Kidney capillary endothelial cell (primary cell): ENCODE measurements at regions not wholly inside any gene's neighbourhood (a gene's known extent, or its start where the extent isn't known, plus 50 kb on each side); places are given as distances from the start of the nearest gene placed in this dataset.

Source experiments
- DNase-seq: peaks from one replicate; pipeline ENCODE4 v3.0.0-alpha.2; 2018; ENCODE audit warnings: low spot score

DNA sequence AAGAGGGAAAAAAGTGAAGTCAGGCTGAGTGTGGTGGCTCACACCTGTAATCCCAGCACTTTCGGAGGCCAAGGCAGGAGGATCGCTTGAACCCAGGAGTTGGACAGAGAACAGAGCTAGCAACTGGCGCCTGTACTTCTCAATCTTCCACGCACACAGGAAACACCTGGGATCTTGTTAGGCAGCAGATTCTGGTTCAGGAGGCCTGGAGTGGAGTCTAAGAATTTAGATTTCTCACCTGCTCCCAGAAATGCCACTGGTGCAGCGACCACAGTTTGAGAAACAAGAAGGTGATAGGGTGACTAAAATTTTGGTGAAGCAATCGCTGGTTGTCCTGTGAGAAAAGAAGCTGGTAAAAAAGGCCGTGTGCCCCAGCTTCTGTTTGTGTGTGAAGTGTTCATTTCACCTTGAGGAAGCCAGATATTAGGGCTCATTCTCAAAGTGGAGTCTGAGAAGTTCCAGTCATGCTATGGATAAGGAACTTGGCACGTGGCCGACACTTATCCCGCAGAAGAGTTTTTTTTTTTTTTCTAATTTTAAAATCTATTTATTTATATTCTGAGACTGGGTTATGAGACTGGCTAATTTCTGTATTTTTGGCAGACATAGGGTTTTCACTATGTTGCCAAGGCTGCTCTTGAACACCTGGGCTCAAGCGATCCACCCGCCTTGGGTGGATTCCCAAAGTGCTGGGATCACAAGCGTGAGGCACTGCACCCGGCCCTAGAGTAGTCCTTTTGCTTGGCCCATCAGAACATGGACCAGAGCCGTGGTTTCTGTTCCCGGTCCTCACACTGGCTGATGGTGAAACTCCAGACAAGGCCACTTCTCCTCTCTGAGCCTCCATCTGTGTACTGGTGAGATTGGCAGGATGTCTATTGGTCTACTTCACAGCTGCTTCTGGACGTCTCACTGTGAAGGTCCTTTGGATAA is 324.6 kb upstream of the PROK2 start:
- DNase-seq, result no peak

DNA sequence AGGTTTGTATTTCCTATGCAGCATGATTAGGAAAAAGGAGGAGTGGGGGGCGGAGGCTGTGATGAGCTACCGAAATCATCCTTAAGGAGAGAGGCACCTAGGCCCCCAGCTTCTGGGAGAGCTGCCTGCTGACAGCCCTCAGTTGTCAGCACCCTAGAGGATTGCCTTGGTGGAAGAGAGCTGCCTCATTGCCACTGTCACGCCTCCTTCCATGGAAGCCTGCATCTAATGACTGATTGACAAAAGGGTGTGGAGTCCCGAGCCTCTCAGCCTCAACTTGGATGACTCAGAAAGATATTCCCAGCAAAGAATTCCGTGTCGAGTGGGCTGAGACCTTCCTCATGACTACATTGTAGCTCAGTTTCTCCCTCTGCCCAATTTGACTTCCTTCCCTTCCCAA is 320.4 kb upstream of the PROK2 start:
- no peak for DNase-seq

DNA sequence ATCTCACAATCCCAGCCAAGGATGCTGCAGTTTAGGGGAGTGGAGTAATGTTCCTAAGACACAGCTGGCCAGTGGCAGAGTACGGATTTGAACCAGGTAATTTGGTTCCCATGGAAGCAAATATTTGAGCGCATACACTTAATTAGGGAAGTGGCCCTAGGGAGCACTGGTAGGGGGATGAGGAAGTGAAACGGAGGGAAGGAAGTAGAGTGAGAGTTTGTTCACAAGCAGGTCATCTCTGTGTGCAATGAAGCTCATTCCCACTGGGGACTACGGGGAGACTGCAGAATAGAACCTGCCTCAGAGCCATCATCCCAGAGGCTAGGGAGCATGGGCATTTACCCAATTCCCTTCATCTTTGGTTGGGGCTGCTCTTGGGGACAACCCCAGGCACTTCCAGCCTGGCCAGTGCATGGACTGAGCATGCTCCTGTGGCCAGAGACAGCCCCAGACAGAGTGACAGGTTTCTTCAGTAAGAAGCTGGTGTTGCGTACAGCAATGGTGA is 317.2 kb upstream of the PROK2 start:
- no peak for DNase-seq

DNA sequence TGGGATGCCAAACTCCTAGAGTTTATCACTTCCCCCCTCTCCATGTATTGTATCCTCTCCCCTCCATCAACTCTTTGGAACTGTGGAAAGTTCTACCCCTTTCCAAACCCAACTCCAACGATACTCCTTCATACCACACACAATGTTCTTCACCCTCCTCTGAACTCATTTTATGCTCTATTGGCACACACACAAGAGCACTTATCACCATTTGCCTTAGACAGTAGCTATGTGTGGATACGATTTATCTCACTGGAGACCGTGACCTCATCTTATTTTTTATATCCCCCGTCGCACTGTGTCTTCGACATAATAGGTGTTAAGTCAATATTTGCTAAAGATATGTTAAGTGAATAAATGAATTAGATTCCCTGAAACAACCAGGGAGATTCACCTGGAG is 316.5 kb upstream of the PROK2 start:
- DNase-seq, result no peak

DNA sequence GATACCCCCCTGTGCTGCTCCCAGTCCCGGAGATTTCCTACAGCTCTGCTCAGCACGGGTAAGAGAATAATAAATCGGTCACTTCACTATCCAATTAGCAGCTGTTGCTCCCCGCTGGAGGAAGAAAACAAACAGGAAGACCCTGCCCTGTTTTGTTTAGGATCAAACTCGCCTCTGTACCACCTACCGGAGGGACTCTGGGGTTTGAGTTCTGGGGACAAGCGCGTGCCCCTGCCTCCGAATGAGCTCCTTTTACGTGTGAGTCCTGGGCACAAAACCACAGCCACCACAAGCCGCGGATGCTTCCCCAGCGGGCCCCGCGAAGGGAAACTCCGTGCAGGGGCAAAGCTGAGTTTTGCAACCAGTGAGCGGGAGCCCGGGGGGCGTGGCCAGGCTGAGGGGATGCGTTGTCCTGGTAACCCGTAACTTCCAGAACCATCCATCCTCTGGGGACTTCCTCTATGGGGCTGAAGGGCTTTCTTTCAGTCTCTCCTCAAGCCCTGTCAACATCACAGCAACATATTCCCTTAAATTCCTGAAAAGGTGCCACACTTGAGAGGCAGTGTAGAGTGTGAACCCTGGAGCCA is 315.7 kb upstream of the PROK2 start:
- DNase-seq, result peak; percentile 26

DNA sequence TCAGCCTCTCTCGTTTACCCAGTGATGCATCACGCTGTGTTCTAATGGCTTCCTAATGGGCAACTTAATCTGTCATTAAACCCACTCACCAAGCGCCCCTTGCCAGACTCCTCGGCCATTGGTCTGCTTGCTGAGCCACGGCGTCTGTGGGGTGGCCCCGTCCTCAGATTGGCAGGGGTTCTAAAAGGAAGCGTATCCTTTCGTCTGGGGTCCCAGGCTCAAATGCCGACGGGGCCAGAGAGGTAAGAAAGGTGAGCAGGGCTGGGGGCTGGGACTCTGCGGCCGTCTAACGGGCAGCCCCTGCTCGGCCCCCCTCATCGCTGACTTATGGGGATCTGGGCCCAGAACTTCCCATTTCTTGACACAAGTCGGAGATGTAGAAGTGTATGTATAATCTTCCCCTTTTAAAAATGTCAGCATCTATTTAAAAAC is 315.1 kb upstream of the PROK2 start:
- no peak for DNase-seq

DNA sequence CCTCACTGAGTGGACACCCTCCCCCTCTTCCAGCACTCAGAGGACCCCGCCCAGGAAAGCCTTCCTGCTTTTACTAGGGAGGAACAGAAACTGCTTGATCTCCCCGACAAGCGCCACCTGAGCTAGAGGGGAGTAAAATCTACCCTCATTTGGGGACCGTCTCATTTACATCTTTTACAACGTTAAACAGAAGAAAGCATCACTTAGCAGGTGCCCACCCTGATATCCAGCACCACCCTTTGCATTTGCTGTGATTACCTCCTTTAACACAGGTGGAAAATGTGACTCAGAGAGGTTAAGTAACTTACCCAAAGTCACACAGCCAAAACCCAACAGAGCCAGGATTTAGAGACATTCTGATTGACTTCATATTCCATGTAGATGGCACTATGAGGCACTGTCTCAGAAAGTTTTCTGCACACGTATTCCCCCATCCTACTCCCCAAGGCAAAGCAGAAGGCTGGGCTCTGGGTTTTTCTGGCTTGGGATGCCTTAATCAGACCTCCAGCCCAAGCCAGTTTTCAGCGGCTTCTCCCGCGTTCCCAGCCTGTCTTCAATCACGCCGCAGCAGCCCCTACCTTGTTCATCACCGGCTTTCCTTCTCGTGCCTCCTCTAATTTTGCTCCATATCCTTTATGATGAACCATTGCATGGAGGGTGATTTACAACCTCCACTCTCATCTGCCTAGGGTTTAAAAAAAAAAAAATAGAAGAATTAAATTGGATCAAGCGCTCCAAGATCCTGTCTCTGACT is 314.6 kb upstream of the PROK2 start:
- DNase-seq, result no peak

DNA sequence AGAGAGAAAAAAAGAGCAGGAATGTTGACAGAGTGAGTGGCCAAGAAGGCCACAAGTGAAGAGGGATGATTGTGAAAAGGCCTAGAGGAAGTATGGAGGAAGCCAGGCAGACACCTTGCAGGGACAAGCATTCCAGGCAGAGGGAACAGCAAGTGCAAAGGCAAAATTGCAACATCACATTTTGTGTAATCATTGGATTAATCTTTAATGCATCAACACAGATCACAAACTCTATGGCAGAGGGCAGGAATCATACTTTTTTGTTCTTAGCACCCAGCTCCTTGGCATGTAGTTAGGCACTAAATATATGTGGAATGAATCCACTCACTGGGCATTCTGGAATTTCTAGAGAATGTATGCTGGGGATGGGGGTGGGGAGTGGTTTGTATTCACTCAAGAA is 312.1 kb upstream of the PROK2 start:
- no peak for DNase-seq

DNA sequence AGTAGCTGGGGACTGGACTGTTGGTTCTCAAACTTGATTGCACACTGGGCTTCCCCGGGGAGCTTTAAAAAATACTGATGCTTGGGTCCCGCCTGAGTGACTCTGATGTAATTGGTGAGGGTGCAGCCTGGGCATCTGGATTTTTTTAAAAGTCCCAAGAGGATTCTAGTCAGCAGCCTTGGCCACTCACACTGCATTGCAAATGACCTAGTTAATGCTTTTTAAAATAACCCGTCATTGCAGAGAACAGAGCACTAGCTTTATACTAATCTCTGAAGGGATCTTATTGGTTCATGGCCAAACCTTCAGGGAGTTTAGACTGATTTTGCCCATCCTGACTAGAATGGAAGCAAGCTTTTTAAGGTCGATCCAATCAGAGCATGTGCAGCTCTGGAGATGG is 310.6 kb upstream of the PROK2 start:
- DNase-seq, result no peak

DNA sequence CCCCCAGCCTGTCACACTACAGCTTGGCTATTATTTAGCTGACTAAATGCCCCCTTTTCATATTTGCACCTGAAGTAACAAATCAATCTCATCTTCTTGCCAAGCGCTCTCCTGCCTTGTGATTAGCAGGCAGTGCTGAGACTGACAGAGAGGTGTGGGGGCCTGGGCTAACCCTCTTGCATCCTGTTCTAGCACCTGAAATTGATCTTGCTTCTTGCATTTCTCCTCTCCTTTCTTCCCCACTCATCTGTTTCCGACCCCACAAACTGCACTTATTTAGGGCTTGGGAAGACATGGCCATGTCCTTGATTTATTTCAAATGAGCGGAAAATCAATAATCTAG is 309.0 kb upstream of the PROK2 start:
- no peak for DNase-seq

DNA sequence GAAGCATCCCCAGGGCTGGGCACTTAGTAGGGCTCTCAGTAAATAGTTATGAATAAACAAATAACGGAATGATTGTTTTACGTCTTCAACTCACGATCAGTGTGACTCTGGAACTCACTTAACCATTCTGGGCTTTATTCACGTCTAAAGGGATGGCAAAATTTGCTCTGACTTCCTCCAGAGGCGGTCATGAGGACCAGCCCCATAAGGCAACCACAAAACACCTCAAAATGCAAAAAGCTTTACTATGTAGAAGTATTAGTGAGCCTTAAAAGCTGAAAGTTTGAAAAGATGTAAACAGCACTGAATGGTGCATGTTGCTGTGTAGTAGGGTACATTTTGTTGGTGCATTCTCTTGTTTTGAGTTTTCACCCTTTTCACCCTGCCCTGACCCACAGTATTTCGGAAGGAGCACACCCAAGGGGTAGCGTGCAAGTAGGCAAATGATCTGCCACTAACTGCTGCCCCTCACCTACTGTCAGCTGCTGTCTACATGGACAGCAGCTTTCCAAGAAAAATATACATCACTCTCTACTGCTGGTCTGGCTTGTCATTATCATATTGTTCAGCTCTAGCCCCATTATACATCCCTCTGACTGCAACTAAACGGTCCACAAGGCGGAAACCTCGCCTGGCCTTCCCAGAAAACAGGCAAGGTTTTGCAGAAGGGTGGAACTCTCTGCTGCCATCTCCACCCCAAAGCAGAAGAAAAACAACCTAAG is 308.5 kb upstream of the PROK2 start:
- no peak for DNase-seq

DNA sequence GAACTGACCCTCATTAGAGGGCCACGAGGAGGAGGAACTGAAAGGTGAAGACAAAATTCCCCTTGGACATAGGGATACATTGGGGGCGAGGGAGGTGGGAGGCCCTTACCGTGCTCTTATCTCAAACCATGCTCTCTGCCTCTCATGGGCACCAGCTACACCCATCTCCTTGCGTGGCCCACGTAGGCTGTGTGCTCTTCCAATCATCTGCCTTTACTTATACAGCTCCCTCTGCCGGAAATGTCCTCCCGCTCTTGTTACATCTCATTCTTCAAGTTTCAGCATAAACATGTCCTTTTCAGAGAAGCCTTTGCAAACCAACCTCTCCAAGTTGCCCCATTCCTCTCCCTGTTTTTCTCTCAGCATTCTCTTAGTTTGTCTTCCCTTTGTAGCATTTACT is 307.8 kb upstream of the PROK2 start:
- no peak for DNase-seq

DNA sequence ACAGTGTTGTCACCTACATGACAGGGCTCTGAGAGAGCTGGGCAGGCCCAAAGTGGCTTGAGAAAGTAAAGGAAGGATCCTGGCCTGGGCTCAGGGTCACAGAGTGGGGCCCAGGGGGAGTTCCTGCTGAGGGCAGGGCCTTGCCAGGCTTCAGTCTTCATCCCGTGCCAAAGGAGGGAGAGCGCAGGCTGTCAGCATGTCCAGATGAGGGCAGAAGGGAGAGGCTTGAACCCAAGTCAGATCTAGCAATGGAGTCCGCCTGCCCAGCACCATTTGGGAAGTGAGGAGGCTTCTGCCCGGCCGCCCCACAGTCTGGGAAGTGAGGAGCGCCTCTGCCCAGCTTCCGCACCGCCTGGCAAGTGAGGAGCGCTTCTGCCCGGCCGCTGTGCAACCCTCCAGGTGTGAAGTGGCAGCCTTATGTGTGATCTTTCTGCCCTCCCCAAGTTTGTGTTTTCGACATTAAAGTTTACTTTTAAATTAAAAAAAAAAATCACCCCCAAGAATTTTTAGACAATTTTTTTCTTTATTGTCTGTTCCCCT is 303.6 kb upstream of the PROK2 start:
- no peak for DNase-seq

DNA sequence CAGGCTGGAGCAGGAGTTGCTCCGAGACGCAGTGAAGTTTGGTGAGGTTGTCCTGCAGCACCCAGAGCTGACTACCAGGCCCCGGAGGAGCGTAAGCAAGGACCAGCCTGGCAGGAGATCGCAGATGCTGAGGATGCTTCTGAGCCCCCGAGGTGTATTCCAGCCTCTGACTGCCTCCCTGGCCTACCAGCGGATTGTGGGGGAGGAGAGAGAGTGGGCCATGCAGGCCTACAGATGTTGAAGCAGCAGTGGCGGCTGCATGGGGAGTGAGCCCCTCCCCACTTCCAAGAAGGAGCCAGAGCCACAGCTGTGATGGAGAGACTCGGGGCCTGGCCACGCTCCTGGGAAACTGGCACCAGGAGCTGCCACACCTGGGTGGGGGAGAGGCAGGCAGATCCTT is 302.5 kb upstream of the PROK2 start:
- no peak for DNase-seq

DNA sequence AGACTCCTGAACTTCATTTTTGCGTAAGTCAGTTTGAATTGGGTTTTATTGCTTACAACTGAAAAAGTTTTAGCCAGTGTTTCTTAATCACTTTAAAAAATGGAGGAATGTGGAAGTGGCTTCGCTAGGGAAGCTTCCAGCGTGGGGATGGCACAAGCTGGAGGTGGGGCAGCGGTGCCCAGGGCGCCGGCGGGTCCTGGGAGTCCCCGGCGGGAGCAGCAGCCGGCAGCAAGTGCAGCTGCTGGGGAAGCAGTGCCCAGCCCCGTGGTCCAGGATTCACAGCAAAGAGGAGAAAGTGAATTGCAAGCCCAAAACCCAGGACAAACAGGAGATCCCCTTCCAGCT is 301.8 kb upstream of the PROK2 start:
- no peak for DNase-seq

DNA sequence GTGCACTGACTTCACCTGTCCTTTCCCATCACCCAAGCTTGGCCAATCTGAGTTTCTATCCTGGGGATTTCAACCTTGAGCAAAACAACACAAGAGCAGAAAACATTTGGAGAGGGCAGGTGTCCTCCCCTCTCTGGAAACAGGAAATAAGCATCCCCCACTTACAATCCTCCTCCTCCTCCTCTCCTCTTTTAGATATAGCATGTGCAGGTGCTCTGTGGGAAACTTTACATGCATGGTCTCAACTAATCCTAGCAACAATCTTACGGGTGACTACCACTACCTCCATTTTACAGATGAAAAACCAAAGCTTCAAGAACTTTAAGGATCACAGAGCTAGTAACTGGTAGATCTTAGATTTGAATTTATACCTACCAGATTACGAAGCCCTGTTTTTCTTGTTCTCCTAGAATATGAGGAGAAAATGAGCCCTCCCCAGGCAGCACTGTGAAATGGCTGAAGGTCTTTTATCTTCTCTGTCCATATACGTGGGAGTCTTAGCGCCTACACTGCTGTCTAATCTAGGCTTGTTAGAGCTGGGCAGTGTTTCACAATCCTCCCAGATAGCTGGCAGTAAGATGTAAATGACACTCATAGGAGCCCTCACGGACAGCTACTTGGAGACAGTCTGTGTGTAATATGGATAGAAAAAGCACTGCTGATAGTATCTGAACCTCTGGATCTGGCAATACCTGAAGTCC is 301.2 kb upstream of the PROK2 start:
- DNase-seq, result no peak

DNA sequence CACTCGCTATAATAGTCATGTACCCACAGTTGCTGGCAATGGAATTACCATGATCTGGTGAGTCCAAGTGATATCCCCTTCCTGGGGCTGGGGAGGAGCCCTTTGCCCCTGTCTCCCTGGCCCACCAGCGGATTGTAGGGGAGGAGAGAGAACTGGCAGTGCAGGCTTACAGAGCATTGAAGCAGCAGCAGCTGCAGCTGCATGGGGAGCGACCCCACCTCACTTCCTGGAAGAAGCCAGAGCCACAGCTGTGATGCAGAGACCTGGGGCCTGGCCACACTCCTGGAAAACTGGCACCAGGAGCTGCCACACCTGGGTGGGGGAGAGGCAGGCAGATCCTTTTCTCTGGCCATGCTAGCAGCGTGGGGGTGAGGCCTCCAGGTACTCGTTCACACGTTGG is 300.1 kb upstream of the PROK2 start:
- no peak for DNase-seq

DNA sequence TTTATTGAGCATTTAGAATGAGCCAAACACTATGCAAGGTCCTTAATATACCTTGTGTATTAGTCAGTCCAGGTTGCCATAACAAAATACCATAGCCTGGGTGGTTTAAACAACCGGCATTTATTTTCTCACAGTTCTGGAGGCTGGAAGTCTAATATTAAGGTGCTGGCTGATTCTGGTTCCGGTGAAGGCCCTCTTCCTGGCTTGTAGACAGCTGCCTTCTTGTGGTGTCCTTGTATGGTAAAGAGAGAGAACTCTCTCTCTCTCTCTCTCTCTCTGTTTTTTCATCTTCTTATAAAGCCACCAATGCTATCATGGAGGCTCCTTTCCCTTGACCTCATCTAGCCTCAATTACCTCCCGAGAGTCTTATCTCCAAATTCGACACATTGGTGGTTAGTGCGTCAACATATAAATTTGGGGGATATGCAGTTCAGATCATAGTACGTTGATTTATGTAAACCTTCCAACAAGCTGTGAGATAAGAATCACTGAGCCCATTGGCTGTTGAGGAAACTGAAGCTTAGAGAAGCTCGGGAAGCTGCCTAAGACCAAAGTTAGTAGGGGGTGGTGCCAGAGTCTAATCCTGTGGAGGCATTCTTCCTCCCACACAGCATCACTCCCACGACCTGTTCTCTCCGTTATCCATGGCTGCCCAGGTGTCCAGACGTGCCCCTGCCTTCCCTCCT is 298.0 kb upstream of the PROK2 start:
- DNase-seq, result no peak

DNA sequence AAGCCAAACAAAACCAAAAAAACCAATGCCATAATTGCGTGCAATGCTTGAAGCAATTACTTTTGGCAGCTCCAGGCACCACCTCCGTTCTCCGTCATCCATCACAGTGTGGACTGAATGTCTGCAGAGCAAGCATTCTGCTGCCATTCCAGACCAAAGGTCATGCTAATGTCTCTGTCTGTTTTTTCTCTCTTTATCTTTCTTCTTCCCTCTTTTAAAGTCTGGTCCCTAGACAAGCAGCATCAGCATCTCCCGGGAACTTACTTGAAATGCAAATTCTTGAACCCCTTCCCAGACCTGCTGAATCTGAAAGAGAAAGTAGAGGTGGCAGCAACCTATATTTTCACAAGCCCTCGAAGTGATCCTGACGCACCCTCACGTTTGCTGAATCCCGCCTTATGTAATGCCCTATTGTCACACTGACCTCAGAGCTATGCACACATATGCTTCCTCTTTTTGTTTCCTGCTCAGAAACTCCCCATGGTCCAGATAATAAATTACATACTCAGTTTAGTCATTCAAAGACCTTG is 297.3 kb upstream of the PROK2 start:
- peak; percentile 80 for DNase-seq

DNA sequence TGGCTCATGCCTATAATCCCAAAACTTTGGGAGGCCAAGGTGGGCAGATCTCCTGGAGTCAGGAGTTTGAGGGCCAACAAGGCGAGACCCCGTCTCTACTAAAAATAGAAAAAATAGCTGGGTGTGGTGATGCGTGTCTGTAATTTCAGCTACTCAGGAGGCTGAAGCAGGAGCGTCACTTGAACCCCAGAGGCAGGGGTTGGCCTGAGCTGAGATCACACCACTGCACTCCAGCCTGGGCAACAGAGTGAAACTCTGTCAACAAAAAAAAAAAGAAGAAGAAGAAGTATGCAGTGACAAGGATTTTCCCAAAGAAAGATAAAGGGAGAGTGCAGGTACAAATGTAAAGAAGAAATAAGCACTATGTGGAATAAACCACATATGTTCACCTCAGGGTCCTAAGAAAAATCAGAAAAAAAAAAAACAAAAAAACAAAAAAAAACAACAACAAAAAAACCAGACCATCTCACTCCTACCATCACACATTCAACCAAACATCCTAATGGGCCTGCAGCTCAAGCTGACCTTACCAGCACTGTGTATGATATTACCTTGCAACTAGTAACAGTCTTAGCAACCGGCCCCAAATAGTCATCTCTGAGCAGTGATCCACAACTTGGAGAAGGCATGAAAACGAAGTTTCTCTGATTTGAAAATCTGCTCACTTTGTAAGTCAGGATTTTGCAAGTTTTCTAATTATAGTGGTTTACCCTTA is 296.7 kb upstream of the PROK2 start:
- no peak for DNase-seq
